ENCODE measurements at regions not wholly inside any gene's neighbourhood (a gene's known extent, or its start where the extent isn't known, plus 50 kb on each side); places are given as distances from the start of the nearest gene placed in this dataset.

- H3K27ac Mint-ChIP-seq = no peak overlapping the region
- WGBS (ENCODE audit: insufficient coverage) = 92% methylated on average over 1 of the region's 1 CpG
- ATAC-seq (replicated peaks in 1 of 4) = no peak
- H3K4me1 Mint-ChIP-seq = peaks cover 5 to 11% (median 7%) of the 10 kb centered on the region in 3 donors
- Histone ChIP-seq H3K27ac (ENCODE audit: low read length) (no peak overlapping the region), H3K9me3 (no peaks in the 10 kb centered on the region), H3K27me3 (replicated peaks in 1 of 2; ENCODE audit: control insufficient read depth in 2 of 2, extremely low read depth in 1 of 2, insufficient read depth in 2 of 2, low read length in 1 of 2) (no peaks in the 10 kb centered on the region), H3K4me3 (ENCODE audit: control insufficient read depth in 1 of 2, extremely low read depth in 1 of 2, low read length in 1 of 2) (no peak overlapping the region), H3K36me3 (ENCODE audit: control insufficient read depth in 2 of 2, extremely low read depth in 1 of 2, insufficient read depth in 1 of 2, low read length in 1 of 2) (no peaks in the 10 kb centered on the region), H3K4me1 (ENCODE audit: control insufficient read depth in 1 of 2, extremely low read depth in 1 of 2, insufficient read depth in 2 of 2, low read length in 2 of 2) (no peaks in the 10 kb centered on the region)
- H3K4me3 Mint-ChIP-seq = no peak overlapping the region
- peaks cover 0 to 4% (median 2%) of the 10 kb centered on the region in 3 donors for H3K9me3 Mint-ChIP-seq
- H3K27me3 Mint-ChIP-seq = no peaks in the 10 kb centered on the region
- H3K36me3 Mint-ChIP-seq = no peaks in the 10 kb centered on the region
- no peak for DNase-seq
- ChIA-PET CTCF (no interaction called here), POLR2A (no interaction called here)
Measured at GRCh38 chr3:106365061-106365691, 496.4 kb upstream of the CBLB start.

- H3K27me3 ChIP-seq (replicated peaks in 1 of 2; ENCODE audit: control insufficient read depth in 2 of 2, extremely low read depth in 1 of 2, insufficient read depth in 2 of 2, low read length in 1 of 2) = no peaks in the 10 kb centered on the region
- CTCF ChIA-PET = no interaction called here
- no peaks in the 10 kb centered on the region for H3K27me3 Mint-ChIP-seq
- H3K4me3 ChIP-seq (ENCODE audit: control insufficient read depth in 1 of 2, extremely low read depth in 1 of 2, low read length in 1 of 2) = no peak overlapping the region
- no peak overlapping the region for H3K27ac Mint-ChIP-seq
- H3K4me1 Mint-ChIP-seq = peaks cover 5 to 11% (median 7%) of the 10 kb centered on the region in 3 donors
- no peaks in the 10 kb centered on the region for H3K36me3 ChIP-seq (ENCODE audit: control insufficient read depth in 2 of 2, extremely low read depth in 1 of 2, insufficient read depth in 1 of 2, low read length in 1 of 2)
- POLR2A ChIA-PET = no interaction called here
- H3K4me1 ChIP-seq (ENCODE audit: control insufficient read depth in 1 of 2, extremely low read depth in 1 of 2, insufficient read depth in 2 of 2, low read length in 2 of 2) = no peaks in the 10 kb centered on the region
- ATAC-seq (replicated peaks in 1 of 4) (no peak), DNase-seq (no peak)
- H3K36me3 Mint-ChIP-seq = no peaks in the 10 kb centered on the region
- no peak overlapping the region for H3K27ac ChIP-seq (ENCODE audit: low read length)
- H3K4me3 Mint-ChIP-seq = no peak overlapping the region
- peaks cover 0 to 4% (median 2%) of the 10 kb centered on the region in 3 donors for H3K9me3 Mint-ChIP-seq
- H3K9me3 ChIP-seq = no peaks in the 10 kb centered on the region
Measured at GRCh38 chr3:106366352-106366751, 497.5 kb upstream of the CBLB start.

GRCh38 chr3:106367496-106367895 lies 498.7 kb upstream of the CBLB start:
- no peak for DNase-seq
- no peak for ATAC-seq (replicated peaks in 1 of 4)
- ChIA-PET POLR2A (no interaction called here), CTCF (no interaction called here)
- Histone ChIP-seq H3K36me3 (ENCODE audit: control insufficient read depth in 2 of 2, extremely low read depth in 1 of 2, insufficient read depth in 1 of 2, low read length in 1 of 2) (no peaks in the 10 kb centered on the region), H3K9me3 (no peaks in the 10 kb centered on the region), H3K4me1 (ENCODE audit: control insufficient read depth in 1 of 2, extremely low read depth in 1 of 2, insufficient read depth in 2 of 2, low read length in 2 of 2) (no peaks in the 10 kb centered on the region), H3K27me3 (replicated peaks in 1 of 2; ENCODE audit: control insufficient read depth in 2 of 2, extremely low read depth in 1 of 2, insufficient read depth in 2 of 2, low read length in 1 of 2) (no peaks in the 10 kb centered on the region), H3K4me3 (ENCODE audit: control insufficient read depth in 1 of 2, extremely low read depth in 1 of 2, low read length in 1 of 2) (no peak overlapping the region), H3K27ac (ENCODE audit: low read length) (no peak overlapping the region)
- Mint-ChIP-seq H3K4me1 (peaks cover 5 to 11% (median 7%) of the 10 kb centered on the region in 3 donors), H3K27me3 (no peaks in the 10 kb centered on the region), H3K4me3 (no peak overlapping the region), H3K36me3 (no peaks in the 10 kb centered on the region), H3K9me3 (no peaks in the 10 kb centered on the region), H3K27ac (no peak overlapping the region)
- no CpG with 5 or more reads among the region's 2 CpGs for WGBS (ENCODE audit: insufficient coverage)

- H3K27ac Mint-ChIP-seq = no peak overlapping the region
- H3K27me3 Mint-ChIP-seq = no peaks in the 10 kb centered on the region
- CTCF ChIA-PET = interaction anchor here in 1 of 2 donors (0.6 kb wide), 1 partner anchor 19 kb away, joined by 4 read pairs; no protein-coding TSS in a partner anchor
Measured at GRCh38 chr3:106371221-106371970, 502.6 kb upstream of the CBLB start.

GRCh38 chr3:106371971-106372805 lies 503.4 kb upstream of the CBLB start:
- no peak overlapping the region for H3K27ac ChIP-seq (ENCODE audit: low read length)
- CTCF ChIA-PET = interaction anchor here in 1 of 2 donors (1.0 kb wide), 1 partner anchor 9 kb away, joined by 3 read pairs; no protein-coding TSS in a partner anchor
- ATAC-seq (replicated peaks in 1 of 4) (no peak), DNase-seq (no peak)
- H3K9me3 Mint-ChIP-seq = no peaks in the 10 kb centered on the region
- no peak overlapping the region for H3K27ac Mint-ChIP-seq
- H3K4me1 ChIP-seq (ENCODE audit: control insufficient read depth in 1 of 2, extremely low read depth in 1 of 2, insufficient read depth in 2 of 2, low read length in 2 of 2) = no peaks in the 10 kb centered on the region
- no peaks in the 10 kb centered on the region for H3K36me3 ChIP-seq (ENCODE audit: control insufficient read depth in 2 of 2, extremely low read depth in 1 of 2, insufficient read depth in 1 of 2, low read length in 1 of 2)
- no peaks in the 10 kb centered on the region for H3K27me3 Mint-ChIP-seq
- no peak overlapping the region for H3K4me3 ChIP-seq (ENCODE audit: control insufficient read depth in 1 of 2, extremely low read depth in 1 of 2, low read length in 1 of 2)
- no peaks in the 10 kb centered on the region for H3K4me1 Mint-ChIP-seq
- H3K36me3 Mint-ChIP-seq = no peaks in the 10 kb centered on the region
- no peaks in the 10 kb centered on the region for H3K27me3 ChIP-seq (replicated peaks in 1 of 2; ENCODE audit: control insufficient read depth in 2 of 2, extremely low read depth in 1 of 2, insufficient read depth in 2 of 2, low read length in 1 of 2)
- no peak overlapping the region for H3K4me3 Mint-ChIP-seq
- H3K9me3 ChIP-seq = no peaks in the 10 kb centered on the region
- POLR2A ChIA-PET = no interaction called here
- WGBS (ENCODE audit: insufficient coverage) = no CpG with 5 or more reads among the region's 1 CpG

More at GRCh38 chr3:106371221-106371970, 502.6 kb upstream of the CBLB start:
- Histone ChIP-seq H3K27ac (ENCODE audit: low read length) (no peak overlapping the region), H3K36me3 (ENCODE audit: control insufficient read depth in 2 of 2, extremely low read depth in 1 of 2, insufficient read depth in 1 of 2, low read length in 1 of 2) (no peaks in the 10 kb centered on the region), H3K27me3 (replicated peaks in 1 of 2; ENCODE audit: control insufficient read depth in 2 of 2, extremely low read depth in 1 of 2, insufficient read depth in 2 of 2, low read length in 1 of 2) (no peaks in the 10 kb centered on the region), H3K4me3 (ENCODE audit: control insufficient read depth in 1 of 2, extremely low read depth in 1 of 2, low read length in 1 of 2) (no peak overlapping the region), H3K4me1 (ENCODE audit: control insufficient read depth in 1 of 2, extremely low read depth in 1 of 2, insufficient read depth in 2 of 2, low read length in 2 of 2) (no peaks in the 10 kb centered on the region), H3K9me3 (no peaks in the 10 kb centered on the region)
- no peaks in the 10 kb centered on the region for H3K36me3 Mint-ChIP-seq
- POLR2A ChIA-PET = no interaction called here
- ATAC-seq (replicated peaks in 1 of 4) (no peak), DNase-seq (no peak)
- H3K4me1 Mint-ChIP-seq = no peaks in the 10 kb centered on the region
- no CpG with 5 or more reads among the region's 10 CpGs for WGBS (ENCODE audit: insufficient coverage)
- no peak overlapping the region for H3K4me3 Mint-ChIP-seq
- no peaks in the 10 kb centered on the region for H3K9me3 Mint-ChIP-seq

GRCh38 chr3:106372806-106373190 lies 504.0 kb upstream of the CBLB start:
- H3K9me3 Mint-ChIP-seq = no peaks in the 10 kb centered on the region
- ChIA-PET CTCF (interaction anchor here in 1 of 2 donors (1.0 kb wide), 1 partner anchor 9 kb away, joined by 3 read pairs; no protein-coding TSS in a partner anchor), POLR2A (no interaction called here)
- no peaks in the 10 kb centered on the region for H3K27me3 Mint-ChIP-seq
- H3K9me3 ChIP-seq = no peaks in the 10 kb centered on the region
- H3K36me3 ChIP-seq (ENCODE audit: control insufficient read depth in 2 of 2, extremely low read depth in 1 of 2, insufficient read depth in 1 of 2, low read length in 1 of 2) = no peaks in the 10 kb centered on the region
- WGBS (ENCODE audit: insufficient coverage) = no CpG with 5 or more reads among the region's 1 CpG
- DNase-seq (no peak), ATAC-seq (replicated peaks in 1 of 4) (no peak)
- no peak overlapping the region for H3K27ac ChIP-seq (ENCODE audit: low read length)
- no peaks in the 10 kb centered on the region for H3K36me3 Mint-ChIP-seq
- H3K27me3 ChIP-seq (replicated peaks in 1 of 2; ENCODE audit: control insufficient read depth in 2 of 2, extremely low read depth in 1 of 2, insufficient read depth in 2 of 2, low read length in 1 of 2) = no peaks in the 10 kb centered on the region
- no peak overlapping the region for H3K4me3 ChIP-seq (ENCODE audit: control insufficient read depth in 1 of 2, extremely low read depth in 1 of 2, low read length in 1 of 2)
- no peaks in the 10 kb centered on the region for H3K4me1 ChIP-seq (ENCODE audit: control insufficient read depth in 1 of 2, extremely low read depth in 1 of 2, insufficient read depth in 2 of 2, low read length in 2 of 2)
- no peak overlapping the region for H3K4me3 Mint-ChIP-seq
- H3K27ac Mint-ChIP-seq = no peak overlapping the region
- no peaks in the 10 kb centered on the region for H3K4me1 Mint-ChIP-seq
